HL-60 (cell line): ENCODE measurements at regions not wholly inside any gene's neighbourhood (a gene's known extent, or its start where the extent isn't known, plus 50 kb on each side); places are given as distances from the start of the nearest gene placed in this dataset.

Source experiments
- DNase-seq, 2 experiments: peaks; one replicate each; pipeline ENCODE4 v3.0.0-alpha.2; 2010 to 2020; ENCODE audit warnings: low read depth in 1 of 2, low spot score in 1 of 2
- H3K27ac ChIP-seq: fragments of 250-450 bp; sonication (Bioruptor Pico); replicated peaks from 2 replicates; pipeline ENCODE4 v1.5.1; 2020; ENCODE audit warnings: mild to moderate bottlenecking, moderate library complexity
- H3K27me3 ChIP-seq: fragments of 250-450 bp; sonication (Bioruptor Pico); 2 replicates; pipeline ENCODE4 v1.5.1; 2021; ENCODE audit warnings: mild to moderate bottlenecking, moderate library complexity; ENCODE audit not compliant: insufficient read depth, poor library complexity, severe bottlenecking
- H3K4me3 ChIP-seq: replicated peaks from 2 replicates; pipeline ENCODE4 v1.5.1; 2011; ENCODE audit warnings: mild to moderate bottlenecking, control low read depth, low read length; ENCODE audit not compliant: insufficient read depth
- GABPA ChIP-seq: IDR thresholded peaks from 2 replicates; pipeline ENCODE4 v1.6.1; 2012; ENCODE audit warnings: low read depth
- POLR2AphosphoS5 ChIP-seq: IDR thresholded peaks from 2 replicates; pipeline ENCODE4 v1.6.1; 2012; ENCODE audit warnings: low read depth
- SPI1 ChIP-seq: IDR thresholded peaks from 2 replicates; pipeline ENCODE4 v1.6.1; 2012; ENCODE audit warnings: low read depth, mild to moderate bottlenecking, borderline replicate concordance
- TF ChIP-seq, protein P1 (sequence below): IDR thresholded peaks from one replicate; pipeline ENCODE4 v1.5.1; 2011; ENCODE audit warnings: low read length, control low read depth, inconsistent platforms; ENCODE audit not compliant: insufficient read depth
- TF ChIP-seq, protein P2 (sequence below): IDR thresholded peaks from 2 replicates; pipeline ENCODE4 v1.6.1; 2012; ENCODE audit warnings: low read depth; ENCODE audit not compliant: insufficient replicate concordance

DNA sequence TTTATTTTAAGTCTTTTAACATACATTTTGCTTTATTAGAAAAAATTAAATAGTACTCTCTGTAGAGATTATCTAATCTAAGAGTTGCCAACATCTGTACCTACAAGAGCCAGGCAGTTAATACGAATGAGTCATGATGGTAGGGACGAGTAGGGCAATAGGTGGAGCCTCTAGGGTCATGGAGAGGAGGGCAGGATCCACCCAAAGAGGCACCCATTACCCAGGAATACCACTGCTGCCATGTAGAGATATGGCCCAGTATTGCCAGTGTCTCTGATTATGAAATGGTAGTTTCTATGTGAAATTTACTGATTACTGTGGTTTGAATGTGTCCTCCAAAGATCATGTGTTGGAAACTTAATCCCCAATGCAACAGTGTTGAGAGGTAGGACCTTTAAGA, 170.4 kb downstream of the PIK3R1 start:
- TF ChIP-seq, protein P1, sequence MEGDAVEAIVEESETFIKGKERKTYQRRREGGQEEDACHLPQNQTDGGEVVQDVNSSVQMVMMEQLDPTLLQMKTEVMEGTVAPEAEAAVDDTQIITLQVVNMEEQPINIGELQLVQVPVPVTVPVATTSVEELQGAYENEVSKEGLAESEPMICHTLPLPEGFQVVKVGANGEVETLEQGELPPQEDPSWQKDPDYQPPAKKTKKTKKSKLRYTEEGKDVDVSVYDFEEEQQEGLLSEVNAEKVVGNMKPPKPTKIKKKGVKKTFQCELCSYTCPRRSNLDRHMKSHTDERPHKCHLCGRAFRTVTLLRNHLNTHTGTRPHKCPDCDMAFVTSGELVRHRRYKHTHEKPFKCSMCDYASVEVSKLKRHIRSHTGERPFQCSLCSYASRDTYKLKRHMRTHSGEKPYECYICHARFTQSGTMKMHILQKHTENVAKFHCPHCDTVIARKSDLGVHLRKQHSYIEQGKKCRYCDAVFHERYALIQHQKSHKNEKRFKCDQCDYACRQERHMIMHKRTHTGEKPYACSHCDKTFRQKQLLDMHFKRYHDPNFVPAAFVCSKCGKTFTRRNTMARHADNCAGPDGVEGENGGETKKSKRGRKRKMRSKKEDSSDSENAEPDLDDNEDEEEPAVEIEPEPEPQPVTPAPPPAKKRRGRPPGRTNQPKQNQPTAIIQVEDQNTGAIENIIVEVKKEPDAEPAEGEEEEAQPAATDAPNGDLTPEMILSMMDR: no peak
- TF ChIP-seq SPI1: no peak
- TF ChIP-seq GABPA: no peak
- TF ChIP-seq, protein P2, sequence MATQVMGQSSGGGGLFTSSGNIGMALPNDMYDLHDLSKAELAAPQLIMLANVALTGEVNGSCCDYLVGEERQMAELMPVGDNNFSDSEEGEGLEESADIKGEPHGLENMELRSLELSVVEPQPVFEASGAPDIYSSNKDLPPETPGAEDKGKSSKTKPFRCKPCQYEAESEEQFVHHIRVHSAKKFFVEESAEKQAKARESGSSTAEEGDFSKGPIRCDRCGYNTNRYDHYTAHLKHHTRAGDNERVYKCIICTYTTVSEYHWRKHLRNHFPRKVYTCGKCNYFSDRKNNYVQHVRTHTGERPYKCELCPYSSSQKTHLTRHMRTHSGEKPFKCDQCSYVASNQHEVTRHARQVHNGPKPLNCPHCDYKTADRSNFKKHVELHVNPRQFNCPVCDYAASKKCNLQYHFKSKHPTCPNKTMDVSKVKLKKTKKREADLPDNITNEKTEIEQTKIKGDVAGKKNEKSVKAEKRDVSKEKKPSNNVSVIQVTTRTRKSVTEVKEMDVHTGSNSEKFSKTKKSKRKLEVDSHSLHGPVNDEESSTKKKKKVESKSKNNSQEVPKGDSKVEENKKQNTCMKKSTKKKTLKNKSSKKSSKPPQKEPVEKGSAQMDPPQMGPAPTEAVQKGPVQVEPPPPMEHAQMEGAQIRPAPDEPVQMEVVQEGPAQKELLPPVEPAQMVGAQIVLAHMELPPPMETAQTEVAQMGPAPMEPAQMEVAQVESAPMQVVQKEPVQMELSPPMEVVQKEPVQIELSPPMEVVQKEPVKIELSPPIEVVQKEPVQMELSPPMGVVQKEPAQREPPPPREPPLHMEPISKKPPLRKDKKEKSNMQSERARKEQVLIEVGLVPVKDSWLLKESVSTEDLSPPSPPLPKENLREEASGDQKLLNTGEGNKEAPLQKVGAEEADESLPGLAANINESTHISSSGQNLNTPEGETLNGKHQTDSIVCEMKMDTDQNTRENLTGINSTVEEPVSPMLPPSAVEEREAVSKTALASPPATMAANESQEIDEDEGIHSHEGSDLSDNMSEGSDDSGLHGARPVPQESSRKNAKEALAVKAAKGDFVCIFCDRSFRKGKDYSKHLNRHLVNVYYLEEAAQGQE: no peak
- TF ChIP-seq POLR2AphosphoS5: no peak
- DNase-seq: no peak
- Histone ChIP-seq H3K4me3 (no peak overlapping the region), H3K27ac (no peak overlapping the region), H3K27me3 (no peaks in the 10 kb centered on the region)

DNA sequence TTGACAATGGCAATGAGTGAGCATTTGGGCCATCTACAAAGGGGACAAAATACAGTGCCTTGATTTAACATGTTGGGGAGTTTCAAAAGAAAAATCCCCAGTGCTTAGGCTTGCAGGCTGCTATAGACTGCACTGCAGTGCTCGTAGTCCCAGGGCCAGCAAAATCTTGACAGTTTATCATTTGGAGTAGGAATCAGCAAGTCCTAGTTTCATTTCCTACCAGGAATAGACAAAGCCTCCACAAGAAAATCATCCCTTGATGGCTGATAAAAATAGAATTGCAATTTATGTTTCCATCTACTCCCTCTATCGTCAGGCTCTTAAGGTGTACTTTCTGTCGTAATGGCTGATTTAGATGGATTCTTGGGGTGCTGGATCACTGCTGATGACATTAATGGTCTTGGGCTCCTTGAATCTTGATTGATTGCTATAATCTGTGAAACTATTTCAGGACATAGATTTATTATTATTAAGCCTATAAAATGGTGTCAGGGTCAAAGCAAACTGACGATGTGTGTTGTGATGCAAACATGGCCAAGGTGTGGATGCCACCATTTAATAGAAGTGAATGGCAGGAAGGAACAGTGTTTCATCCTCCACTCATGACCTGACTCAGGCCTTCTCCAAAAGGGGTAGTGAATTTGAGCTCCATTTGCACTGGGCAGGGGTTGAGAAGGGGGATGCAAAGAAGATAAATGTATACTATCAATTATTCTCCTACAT, 171.7 kb downstream of the PIK3R1 start:
- DNase-seq: no peak
- no peak overlapping the region for H3K27ac ChIP-seq
- no peaks in the 10 kb centered on the region for H3K27me3 ChIP-seq
- TF ChIP-seq, protein P2: no peak
- no peak for TF ChIP-seq GABPA
- TF ChIP-seq POLR2AphosphoS5: no peak
- TF ChIP-seq, protein P1: no peak
- no peak overlapping the region for H3K4me3 ChIP-seq

DNA sequence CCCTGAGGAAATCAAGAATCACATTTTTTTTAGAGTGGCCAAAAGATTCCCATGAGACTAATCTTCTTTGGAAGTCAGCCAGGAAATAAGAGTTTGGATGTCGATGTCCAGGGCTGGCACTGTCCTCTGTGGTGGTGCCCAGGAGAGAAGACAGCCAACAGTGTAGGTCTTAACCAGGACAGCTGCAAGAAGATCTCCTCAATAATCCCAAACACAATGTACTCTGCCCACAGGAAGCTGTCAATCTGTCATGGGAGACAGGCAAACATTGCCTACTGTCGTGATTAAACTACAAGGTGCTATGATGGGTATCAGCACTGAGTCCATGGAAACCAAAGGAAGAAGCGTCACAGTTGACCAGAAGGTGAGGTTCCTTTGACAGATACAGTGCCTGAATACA, 174.1 kb downstream of the PIK3R1 start:
- Histone ChIP-seq H3K27ac (no peak overlapping the region), H3K27me3 (no peaks in the 10 kb centered on the region), H3K4me3 (no peak overlapping the region)
- TF ChIP-seq, protein P2: no peak
- TF ChIP-seq SPI1: no peak
- no peak for TF ChIP-seq GABPA
- TF ChIP-seq, protein P1: no peak
- no peak for TF ChIP-seq POLR2AphosphoS5
- DNase-seq: no peak
